SK-N-SH treated with all-trans-retinoic acid at 6 μM for 48 hours (cell line): ENCODE measurements at regions not wholly inside any gene's neighbourhood (a gene's known extent, or its start where the extent isn't known, plus 50 kb on each side); places are given as distances from the start of the nearest gene placed in this dataset.
A peak's percentile ranks its signal among the peaks of the same experiment; 100 is the strongest.

Experiments used
- ATAC-seq: fragments of 200-7000 bp; cut with Tn5 transposase; 3 replicates; pipeline ENCODE4 v1.9.1; 2020; ENCODE audit warnings: mild to moderate bottlenecking, moderate library complexity
- ARNTL ChIP-seq: fragments of 450-650 bp; formaldehyde crosslinking; IDR thresholded peaks from 2 replicates; pipeline ENCODE4 v1.5.0; 2020; ENCODE audit warnings: low read depth, mild to moderate bottlenecking, moderate library complexity, borderline replicate concordance
- CREB5 ChIP-seq: fragments of 250-450 bp; sonication (Bioruptor Pico); IDR thresholded peaks from 2 replicates; pipeline ENCODE4 v1.5.1; 2020; ENCODE audit warnings: low read depth, mild to moderate bottlenecking, moderate library complexity
- CSDC2 ChIP-seq: fragments of 250-450 bp; sonication (Bioruptor Pico); IDR thresholded peaks from 2 replicates; pipeline ENCODE4 v1.5.0; 2020; ENCODE audit warnings: mild to moderate bottlenecking, moderate library complexity
- CSRNP3 ChIP-seq: fragments of 250-450 bp; sonication (Bioruptor Pico); IDR thresholded peaks from 2 replicates; pipeline ENCODE4 v1.5.1; 2021; ENCODE audit warnings: mild to moderate bottlenecking, moderate library complexity
- ESRRG ChIP-seq: fragments of 250-450 bp; sonication (Bioruptor Pico); IDR thresholded peaks from 2 replicates; pipeline ENCODE4 v1.6.1; 2021; ENCODE audit warnings: mild to moderate bottlenecking
- GLIS3 ChIP-seq: fragments of 250-450 bp; sonication (Bioruptor Pico); IDR thresholded peaks from 2 replicates; pipeline ENCODE4 v1.5.0; 2020; ENCODE audit warnings: mild to moderate bottlenecking, moderate library complexity
- ISL1 ChIP-seq: fragments of 250-450 bp; sonication (Bioruptor Pico); IDR thresholded peaks from 2 replicates; pipeline ENCODE4 v2.1.2; 2022; ENCODE audit warnings: mild to moderate bottlenecking, moderate library complexity
- OSR1 ChIP-seq: fragments of 250-450 bp; sonication (Bioruptor Pico); IDR thresholded peaks from 2 replicates; pipeline ENCODE4 v1.8.0; 2022; ENCODE audit warnings: moderate library complexity, mild to moderate bottlenecking, inconsistent platforms
- POU6F1 ChIP-seq: fragments of 250-450 bp; sonication (Bioruptor Pico); IDR thresholded peaks from 2 replicates; pipeline ENCODE4 v1.8.0; 2021; ENCODE audit warnings: low read depth, mild to moderate bottlenecking, moderate library complexity, borderline replicate concordance
- PPARA ChIP-seq: fragments of 250-450 bp; sonication (Bioruptor Pico); IDR thresholded peaks from 2 replicates; pipeline ENCODE4 v1.5.0; 2020; ENCODE audit warnings: mild to moderate bottlenecking, borderline replicate concordance
- RARB ChIP-seq: fragments of 250-450 bp; sonication (Bioruptor Pico); IDR thresholded peaks from 2 replicates; pipeline ENCODE4 v1.8.0; 2021; ENCODE audit warnings: mild to moderate bottlenecking, moderate library complexity
- SNAI2 ChIP-seq: fragments of 250-450 bp; sonication (Bioruptor Pico); IDR thresholded peaks from 2 replicates; pipeline ENCODE4 v1.5.0; 2020; ENCODE audit warnings: mild to moderate bottlenecking, moderate library complexity
- TCF4 ChIP-seq: fragments of 250-450 bp; sonication (Bioruptor Pico); IDR thresholded peaks from 2 replicates; pipeline ENCODE4 v1.8.0; 2021; ENCODE audit warnings: mild to moderate bottlenecking, moderate library complexity, borderline replicate concordance
- ZC3H10 ChIP-seq: fragments of 250-450 bp; sonication (Bioruptor Pico); IDR thresholded peaks from 2 replicates; pipeline ENCODE4 v1.5.1; 2021; ENCODE audit warnings: mild to moderate bottlenecking, moderate library complexity
- ZFP3 ChIP-seq: fragments of 250-450 bp; sonication (Bioruptor Pico); IDR thresholded peaks from 2 replicates; pipeline ENCODE4 v1.5.0; 2020; ENCODE audit warnings: mild to moderate bottlenecking, moderate library complexity
- ZFP30 ChIP-seq: fragments of 450-650 bp; formaldehyde crosslinking; IDR thresholded peaks from 2 replicates; pipeline ENCODE4 v1.5.0; 2022; ENCODE audit warnings: mild to moderate bottlenecking, moderate library complexity
- ZNF565 ChIP-seq: fragments of 450-650 bp; formaldehyde crosslinking; conservative IDR thresholded peaks from 2 replicates; pipeline ENCODE4 v1.5.0; 2020; ENCODE audit warnings: low read depth, mild to moderate bottlenecking, moderate library complexity
- ZNF70 ChIP-seq: fragments of 450-650 bp; formaldehyde crosslinking; IDR thresholded peaks from 2 replicates; pipeline ENCODE4 v1.5.0; 2020; ENCODE audit warnings: mild to moderate bottlenecking, moderate library complexity
- ZNF8 ChIP-seq: fragments of 450-650 bp; formaldehyde crosslinking; IDR thresholded peaks from 2 replicates; pipeline ENCODE4 v1.5.0; 2020; ENCODE audit warnings: mild to moderate bottlenecking, moderate library complexity
- TF ChIP-seq, protein P1 (sequence below): fragments of 250-450 bp; sonication (Bioruptor Pico); IDR thresholded peaks from 2 replicates; pipeline ENCODE4 v1.5.0; 2020; ENCODE audit warnings: mild to moderate bottlenecking, moderate library complexity
- TF ChIP-seq, protein P2 (sequence below): fragments of 250-450 bp; sonication (Bioruptor Pico); IDR thresholded peaks from 2 replicates; pipeline ENCODE4 v1.8.0; 2020; ENCODE audit warnings: mild to moderate bottlenecking, moderate library complexity, borderline replicate concordance

GRCh38 chr3:64400706-64401105, 175.4 kb upstream of the PRICKLE2 start:
- no peak for ATAC-seq
- TF ChIP-seq ZFP3 (CRISPR knock-in tag) (no peak), ESRRG (CRISPR knock-in tag) (no peak), SNAI2 (no peak), CSRNP3 (CRISPR knock-in tag) (no peak), POU6F1 (no peak), GLIS3 (no peak), OSR1 (no peak), CREB5 (no peak)
- TF ChIP-seq, protein P1, sequence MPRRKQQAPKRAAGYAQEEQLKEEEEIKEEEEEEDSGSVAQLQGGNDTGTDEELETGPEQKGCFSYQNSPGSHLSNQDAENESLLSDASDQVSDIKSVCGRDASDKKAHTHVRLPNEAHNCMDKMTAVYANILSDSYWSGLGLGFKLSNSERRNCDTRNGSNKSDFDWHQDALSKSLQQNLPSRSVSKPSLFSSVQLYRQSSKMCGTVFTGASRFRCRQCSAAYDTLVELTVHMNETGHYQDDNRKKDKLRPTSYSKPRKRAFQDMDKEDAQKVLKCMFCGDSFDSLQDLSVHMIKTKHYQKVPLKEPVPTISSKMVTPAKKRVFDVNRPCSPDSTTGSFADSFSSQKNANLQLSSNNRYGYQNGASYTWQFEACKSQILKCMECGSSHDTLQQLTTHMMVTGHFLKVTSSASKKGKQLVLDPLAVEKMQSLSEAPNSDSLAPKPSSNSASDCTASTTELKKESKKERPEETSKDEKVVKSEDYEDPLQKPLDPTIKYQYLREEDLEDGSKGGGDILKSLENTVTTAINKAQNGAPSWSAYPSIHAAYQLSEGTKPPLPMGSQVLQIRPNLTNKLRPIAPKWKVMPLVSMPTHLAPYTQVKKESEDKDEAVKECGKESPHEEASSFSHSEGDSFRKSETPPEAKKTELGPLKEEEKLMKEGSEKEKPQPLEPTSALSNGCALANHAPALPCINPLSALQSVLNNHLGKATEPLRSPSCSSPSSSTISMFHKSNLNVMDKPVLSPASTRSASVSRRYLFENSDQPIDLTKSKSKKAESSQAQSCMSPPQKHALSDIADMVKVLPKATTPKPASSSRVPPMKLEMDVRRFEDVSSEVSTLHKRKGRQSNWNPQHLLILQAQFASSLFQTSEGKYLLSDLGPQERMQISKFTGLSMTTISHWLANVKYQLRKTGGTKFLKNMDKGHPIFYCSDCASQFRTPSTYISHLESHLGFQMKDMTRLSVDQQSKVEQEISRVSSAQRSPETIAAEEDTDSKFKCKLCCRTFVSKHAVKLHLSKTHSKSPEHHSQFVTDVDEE (CRISPR knock-in tag): no peak

DNA sequence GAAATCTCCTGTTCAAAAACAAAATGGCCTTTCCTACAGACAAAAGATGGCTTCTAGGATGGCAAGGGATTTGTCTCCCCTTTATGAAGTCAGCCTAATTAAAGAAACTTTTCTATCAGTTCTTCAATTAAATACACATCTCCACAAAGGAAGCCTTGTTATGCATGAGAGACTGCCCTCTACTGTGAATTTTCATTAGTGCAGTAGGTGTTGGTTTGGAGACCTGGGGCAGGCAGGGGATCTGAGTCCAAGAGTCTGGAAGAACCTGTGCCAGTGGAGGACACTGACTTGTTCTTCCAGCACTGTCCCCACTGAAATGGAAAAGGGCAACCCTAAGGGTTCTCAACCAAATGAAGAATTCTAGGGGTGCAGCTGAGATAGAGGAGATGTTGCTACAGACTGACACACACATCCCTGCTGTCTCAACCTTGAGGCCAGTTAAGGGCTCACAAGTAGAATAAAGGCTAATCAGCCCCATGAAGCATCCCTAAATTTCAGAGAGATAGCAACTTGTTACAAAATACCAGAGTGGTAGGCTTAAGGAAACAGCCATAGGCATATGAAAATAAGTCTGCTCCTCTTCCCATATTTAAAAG, 174.0 kb upstream of the PRICKLE2 start:
- TF ChIP-seq ARNTL (CRISPR knock-in tag) (no peak), CSRNP3 (CRISPR knock-in tag) (no peak), ZC3H10 (no peak), CREB5 (no peak), ZFP30 (CRISPR knock-in tag) (no peak)
- ATAC-seq: peak; percentile 87

DNA sequence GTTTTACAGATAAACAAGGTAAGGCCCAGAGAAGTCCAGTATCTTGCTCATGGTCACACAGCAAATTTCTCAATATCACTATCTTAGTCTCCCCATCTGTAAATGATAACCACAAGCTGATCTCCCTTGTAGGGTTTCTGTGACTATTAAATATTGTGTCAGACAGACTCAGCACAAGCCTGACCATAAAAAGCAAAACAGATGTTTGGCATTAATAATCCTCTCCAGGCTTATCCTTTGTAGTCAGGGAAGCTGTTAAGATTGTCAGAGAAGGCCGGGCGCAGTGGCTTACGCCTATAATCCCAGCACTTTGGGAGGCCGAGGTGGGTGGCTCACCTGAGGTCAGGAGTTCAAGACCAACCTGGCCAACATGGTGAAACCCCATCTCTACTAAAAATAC, 173.2 kb upstream of the PRICKLE2 start:
- TF ChIP-seq ZNF8 (CRISPR knock-in tag) (no peak), CSRNP3 (CRISPR knock-in tag) (no peak), OSR1 (no peak), TCF4 (no peak), RARB (CRISPR knock-in tag) (no peak), ZFP3 (CRISPR knock-in tag) (no peak), ARNTL (CRISPR knock-in tag) (no peak), ZNF70 (CRISPR knock-in tag) (no peak), ZFP30 (CRISPR knock-in tag) (no peak), PPARA (CRISPR knock-in tag) (no peak), ISL1 (CRISPR knock-in tag) (no peak), ZNF565 (no peak), CSDC2 (CRISPR knock-in tag) (no peak)
- TF ChIP-seq, protein P2, sequence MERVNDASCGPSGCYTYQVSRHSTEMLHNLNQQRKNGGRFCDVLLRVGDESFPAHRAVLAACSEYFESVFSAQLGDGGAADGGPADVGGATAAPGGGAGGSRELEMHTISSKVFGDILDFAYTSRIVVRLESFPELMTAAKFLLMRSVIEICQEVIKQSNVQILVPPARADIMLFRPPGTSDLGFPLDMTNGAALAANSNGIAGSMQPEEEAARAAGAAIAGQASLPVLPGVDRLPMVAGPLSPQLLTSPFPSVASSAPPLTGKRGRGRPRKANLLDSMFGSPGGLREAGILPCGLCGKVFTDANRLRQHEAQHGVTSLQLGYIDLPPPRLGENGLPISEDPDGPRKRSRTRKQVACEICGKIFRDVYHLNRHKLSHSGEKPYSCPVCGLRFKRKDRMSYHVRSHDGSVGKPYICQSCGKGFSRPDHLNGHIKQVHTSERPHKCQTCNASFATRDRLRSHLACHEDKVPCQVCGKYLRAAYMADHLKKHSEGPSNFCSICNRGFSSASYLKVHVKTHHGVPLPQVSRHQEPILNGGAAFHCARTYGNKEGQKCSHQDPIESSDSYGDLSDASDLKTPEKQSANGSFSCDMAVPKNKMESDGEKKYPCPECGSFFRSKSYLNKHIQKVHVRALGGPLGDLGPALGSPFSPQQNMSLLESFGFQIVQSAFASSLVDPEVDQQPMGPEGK (CRISPR knock-in tag): no peak
- TF ChIP-seq, protein P1 (CRISPR knock-in tag): no peak
- ATAC-seq: peak; percentile 70
